Fibroblast of peridontal ligament (primary cell): ENCODE measurements at regions not wholly inside any gene's neighbourhood (a gene's known extent, or its start where the extent isn't known, plus 50 kb on each side); places are given as distances from the start of the nearest gene placed in this dataset.
"Not testable (repeated sequence)": the region's sequence is repeated elsewhere in the genome, so short reads cannot be mapped to it uniquely, and the experiment has no call there.

ENCODE experiments used
- DNase-seq: peaks from one replicate; pipeline ENCODE4 v3.0.0-alpha.2; 2010; ENCODE audit errors: extremely low read depth

GRCh38 chr17:54712798-54713197 lies 187.9 kb upstream of the TOM1L1 start:
- DNase-seq, result not testable (repeated sequence)

DNA sequence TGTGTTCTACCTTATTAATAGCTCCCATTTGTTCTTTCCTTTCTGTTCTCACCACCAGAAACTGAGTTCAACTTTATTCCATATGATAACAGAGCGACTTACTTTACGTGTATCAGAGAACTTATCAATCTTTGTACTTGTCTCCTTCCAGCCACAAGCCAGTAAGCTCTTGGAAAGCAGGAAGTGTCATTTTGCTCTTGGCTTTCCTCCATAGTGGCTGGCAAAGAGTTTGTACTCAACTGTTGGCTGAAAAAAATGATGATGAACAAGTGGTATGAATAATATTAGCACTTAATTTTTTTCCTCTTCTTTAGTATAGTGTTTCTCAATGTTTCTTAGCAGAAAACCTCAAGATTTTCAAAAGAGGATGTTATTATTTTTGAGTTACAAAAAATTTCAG lies 182.4 kb upstream of the TOM1L1 start:
- DNase-seq, result no peak

DNA sequence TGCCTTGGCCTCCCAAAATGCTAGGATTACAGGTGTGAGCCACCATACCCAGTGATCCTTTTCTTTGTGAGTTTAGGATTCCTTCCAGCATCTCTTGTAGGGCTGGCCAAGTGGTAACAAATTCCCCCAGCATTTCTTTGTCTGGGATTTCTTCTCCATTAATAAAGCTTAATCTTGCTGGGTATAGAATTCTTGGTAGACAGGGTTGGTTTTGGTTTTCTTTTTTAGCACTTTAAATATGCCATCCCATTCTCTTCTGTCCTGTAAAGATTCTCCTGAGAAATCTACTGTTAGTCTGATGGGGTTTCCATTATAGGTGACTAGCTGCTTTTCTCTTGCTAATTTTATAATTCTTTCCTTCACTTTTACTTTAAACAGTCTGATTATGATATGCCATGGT lies 173.0 kb upstream of the TOM1L1 start:
- DNase-seq, result no peak

GRCh38 chr17:54736573-54736972 lies 164.1 kb upstream of the TOM1L1 start:
- DNase-seq, result no peak

GRCh38 chr17:54738496-54738895 lies 162.2 kb upstream of the TOM1L1 start:
- DNase-seq, result no peak

GRCh38 chr17:54744750-54745149 lies 155.9 kb upstream of the TOM1L1 start:
- no peak for DNase-seq

DNA sequence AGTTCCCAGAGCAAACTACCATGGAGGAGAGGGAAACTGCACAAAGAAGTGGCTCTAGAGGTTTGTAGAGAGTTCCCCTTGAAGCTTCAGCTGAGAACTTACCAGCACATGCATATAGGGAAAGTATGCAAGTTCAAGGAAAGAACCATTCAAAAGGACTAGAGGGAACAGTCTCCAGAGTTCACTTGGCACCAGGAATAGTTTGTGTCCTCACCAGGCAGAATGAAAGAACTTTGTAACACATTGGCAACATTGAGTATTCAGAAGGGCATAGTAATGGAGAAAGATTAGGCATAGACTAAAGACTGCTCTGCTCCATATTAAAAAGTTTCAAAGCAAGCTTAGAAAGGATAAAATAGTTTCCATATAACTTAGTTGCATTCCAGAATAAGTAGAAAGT lies 155.4 kb upstream of the TOM1L1 start:
- no peak for DNase-seq

DNA sequence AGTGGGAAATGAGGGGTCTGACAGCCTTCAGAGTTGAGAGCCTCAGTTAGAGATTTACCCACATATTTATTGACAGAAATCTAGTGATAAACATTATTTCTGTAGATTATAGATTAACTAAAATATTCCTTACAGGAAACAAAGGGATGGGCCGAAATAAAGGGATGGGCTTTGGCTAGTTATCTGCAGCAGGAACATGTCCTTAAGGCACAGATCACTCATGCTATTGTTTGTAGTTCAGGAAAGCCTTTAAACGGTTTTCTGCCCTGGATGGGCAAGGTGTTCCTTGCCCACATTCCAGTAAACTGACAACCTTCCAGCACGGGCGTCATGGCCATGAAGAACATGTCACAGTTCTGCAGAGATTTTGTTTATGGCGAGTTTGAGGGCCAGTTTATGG lies 154.8 kb upstream of the TOM1L1 start:
- no peak for DNase-seq

DNA sequence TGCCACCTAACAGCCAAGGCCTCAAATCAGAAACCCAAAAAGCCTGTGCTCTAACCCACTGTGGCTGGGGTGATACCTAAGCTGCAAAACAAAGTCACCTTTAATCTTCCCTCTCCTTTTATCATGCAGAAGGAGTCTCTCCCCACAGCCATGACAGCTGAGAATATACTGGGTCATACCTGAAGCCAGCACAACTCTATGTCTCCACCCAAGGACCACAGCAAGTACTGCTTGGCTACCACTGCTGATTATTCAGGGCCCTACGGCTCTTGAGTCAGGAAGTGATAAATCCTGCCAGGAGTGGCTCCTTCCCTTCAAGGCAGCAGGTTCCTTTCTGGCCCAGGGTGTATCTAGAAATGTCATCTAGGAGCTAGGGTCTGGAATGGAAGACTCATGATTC lies 151.5 kb upstream of the TOM1L1 start:
- no peak for DNase-seq

DNA sequence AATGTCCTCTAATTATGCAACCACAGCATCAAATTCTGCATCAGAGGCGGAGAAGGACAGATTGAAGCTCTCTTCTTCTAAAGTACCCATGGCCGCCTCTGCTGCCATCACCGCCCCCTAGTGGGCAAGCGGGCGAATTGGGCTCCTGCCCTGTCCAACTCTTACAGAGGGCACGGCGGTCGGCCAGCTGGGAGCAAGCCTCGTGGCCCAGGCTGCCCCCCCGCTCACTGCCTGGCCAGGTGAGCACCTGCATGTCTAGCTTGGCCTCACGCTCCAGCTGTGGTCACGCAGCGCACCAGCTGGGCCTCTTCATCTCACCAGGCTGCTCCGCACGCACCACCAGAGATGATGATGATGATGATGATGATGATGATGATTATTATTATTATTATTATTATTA lies 146.1 kb upstream of the TOM1L1 start:
- DNase-seq, result no peak

DNA sequence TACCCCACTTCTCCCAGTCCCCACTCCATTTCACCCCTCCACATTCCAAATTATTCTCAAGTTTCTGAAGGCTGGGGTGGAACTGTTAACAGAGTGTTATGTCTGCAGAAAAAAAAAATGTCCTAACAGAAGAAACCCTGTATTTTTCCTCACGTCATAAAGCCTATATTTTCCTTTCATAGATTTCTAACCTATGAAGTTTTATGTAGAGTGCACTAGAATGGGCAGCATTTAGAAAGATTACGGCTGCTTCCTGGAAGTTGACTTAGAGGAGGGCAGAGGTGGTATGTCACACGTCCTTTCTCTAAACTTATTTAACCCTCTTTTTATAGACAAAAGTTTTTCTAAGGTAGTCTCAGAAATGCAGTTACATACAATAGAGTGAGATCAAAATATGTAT lies 139.8 kb upstream of the TOM1L1 start:
- no peak for DNase-seq

GRCh38 chr17:54770836-54771235 lies 129.8 kb upstream of the TOM1L1 start:
- DNase-seq, result no peak

DNA sequence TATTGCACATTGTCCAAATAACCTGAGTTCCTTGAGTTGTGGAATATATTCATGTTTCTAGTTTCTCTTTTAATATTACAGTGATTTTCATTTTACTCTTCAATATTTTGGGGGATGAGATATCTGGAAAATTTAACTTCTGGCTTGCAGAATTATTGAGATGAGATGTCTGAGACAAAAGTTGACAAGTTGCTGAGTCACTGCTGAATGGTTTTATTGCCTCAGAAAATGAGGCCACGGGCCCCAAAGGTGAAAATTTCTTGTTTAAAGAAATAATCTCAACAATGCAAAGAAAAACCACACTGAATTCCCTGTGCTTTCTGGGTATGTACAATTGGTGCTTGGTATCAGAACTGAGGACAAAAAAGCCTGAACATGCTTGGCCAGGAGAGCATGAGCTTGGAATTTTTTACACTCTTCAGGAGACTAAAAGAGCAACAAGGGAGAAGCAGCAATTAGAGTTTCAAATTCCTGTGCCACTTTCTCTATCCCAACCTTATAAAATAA lies 129.2 kb upstream of the TOM1L1 start:
- no peak for DNase-seq

DNA sequence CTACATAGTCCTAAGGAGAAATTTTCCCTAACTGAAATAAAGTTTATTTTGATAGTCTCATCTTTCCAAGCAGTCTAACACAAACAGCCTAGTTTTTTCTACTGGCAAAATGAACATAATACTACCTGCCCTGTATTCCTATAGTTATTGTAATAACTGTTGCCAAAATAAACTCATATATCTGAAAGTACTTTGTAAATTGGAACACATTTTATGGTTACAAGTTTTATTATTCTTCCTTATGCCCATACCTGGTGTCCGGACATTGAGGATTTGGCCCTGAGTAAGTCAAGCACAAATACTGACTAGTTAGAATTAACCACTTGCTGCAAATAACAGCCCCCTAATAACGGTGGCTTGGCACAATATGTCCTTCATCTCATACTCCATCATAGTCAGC lies 120.4 kb upstream of the TOM1L1 start:
- no peak for DNase-seq

DNA sequence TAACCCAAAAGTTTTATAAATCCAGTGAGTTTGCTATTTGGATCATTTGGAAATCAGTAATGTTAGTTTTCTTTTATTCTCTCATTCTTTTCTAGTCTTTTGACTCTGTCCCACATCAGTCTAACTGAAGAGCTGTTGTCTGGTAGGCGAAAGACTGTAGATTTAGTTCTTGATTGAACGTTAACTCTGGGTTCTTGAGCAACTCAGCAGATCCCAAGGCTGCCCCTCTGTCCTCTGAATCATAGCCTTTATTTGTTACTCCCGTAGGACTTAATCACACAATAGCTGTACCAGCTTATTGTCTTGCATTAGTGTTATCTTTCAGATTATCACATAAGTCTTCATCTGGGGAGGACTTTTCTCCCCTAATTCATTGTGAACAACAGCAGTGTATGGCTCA lies 119.3 kb upstream of the TOM1L1 start:
- no peak for DNase-seq

GRCh38 chr17:54784305-54784704 lies 116.3 kb upstream of the TOM1L1 start:
- DNase-seq, result no peak

DNA sequence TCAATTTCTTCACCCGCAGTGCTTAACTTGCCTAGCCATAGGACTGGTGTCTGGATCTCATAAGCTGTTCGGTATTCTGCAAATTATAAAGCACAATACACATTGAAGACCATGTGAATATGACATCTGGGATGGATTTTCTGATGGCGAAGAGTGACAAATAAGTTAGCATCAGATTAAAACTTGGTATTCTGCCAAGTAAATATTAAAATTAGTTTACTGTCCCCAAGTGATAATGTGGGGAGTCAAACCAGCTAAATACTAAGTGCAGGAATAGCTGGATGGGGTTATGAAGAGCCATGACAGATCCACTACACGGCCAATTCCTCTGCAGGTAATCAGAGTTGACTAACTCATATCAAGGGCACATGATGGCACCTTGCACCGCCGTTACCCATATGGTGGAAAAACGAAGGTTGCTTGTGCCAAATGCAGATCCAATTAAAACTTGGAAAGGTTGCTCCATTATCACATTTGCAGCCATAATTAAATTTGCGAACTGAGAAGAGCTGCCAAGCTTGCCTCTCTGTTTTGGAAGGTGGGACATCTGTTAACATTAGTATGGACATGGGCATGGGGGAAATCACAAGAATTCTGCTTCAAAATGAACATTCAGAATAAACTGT lies 114.9 kb upstream of the TOM1L1 start:
- DNase-seq, result no peak

DNA sequence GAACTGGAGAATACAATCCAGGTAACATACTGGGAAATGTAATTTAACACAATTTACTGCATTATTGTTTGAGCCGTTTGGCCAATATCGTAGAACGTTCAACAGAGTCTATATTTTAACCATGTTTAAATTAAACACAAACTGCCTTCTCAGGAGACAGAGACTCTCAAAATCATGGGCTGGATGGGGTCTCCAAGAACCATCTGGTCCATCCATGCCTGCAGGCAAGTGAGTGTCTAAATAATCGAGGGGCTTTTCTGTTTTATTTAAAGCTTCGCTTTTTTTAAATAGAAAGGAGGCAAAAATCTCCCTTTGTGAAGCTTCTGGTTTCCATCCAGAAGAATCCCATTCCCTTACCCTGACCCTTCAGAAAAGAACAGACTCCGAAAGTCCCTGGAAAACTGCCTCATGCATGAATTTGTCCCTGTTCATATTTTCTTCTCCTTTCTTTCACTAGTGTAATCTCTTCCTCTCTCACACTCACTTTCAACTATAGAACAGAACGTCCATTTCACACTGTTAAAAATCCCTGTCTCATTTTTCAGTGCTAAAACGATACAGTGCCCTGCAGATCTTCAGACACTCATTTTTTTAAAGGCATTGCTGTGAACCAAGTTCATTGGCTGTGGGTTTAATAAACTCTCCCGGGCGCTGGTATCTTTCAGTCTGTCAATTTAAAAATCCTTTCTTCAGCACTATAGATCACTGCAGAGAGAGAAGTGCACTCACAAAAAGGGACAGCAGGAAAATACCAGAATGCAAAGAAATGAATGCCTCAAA lies 111.4 kb upstream of the TOM1L1 start:
- DNase-seq, result no peak

- DNase-seq, result no peak
Measured at GRCh38 chr17:54793271-54793670, 107.4 kb upstream of the TOM1L1 start.

DNA sequence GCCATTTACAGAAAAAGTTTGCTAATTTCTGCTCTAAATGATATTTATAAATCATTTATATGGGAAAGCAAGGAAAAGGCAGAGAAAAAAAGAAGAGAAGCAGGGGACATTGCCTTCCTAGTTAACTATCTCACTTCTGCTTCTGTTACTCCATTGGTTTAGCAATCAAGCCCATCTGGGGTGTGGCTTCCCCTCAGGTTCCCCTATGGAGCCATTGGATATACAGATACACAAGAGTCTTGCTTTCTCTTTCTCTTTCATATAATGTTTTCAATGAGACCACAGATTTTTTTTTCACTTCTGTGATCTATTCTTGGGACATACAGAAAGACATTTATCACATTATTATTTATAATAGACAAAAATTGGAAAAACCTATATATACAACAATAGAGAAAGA lies 105.6 kb upstream of the TOM1L1 start:
- no peak for DNase-seq

GRCh38 chr17:54807331-54807730 lies 93.3 kb upstream of the TOM1L1 start:
- no peak for DNase-seq

DNA sequence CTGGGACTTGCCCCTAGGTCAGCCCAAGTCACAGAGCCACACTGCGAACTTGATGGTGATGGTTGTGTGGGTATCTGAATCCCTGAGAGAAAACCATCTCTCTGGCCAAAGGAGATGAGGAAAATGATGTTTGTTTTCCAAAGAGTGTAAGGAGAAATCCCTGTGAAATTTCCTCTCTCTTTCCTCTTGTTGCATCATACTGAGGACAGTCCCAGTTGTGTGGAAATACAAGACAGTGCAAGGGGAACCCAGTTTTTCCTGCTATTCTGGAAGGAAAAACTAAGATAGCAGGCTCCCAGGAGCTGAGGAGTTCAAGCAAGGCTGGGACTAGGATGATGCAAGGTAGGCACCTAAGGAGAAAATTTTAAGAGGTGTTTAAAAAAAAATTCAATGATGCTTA lies 86.8 kb upstream of the TOM1L1 start:
- DNase-seq, result no peak

DNA sequence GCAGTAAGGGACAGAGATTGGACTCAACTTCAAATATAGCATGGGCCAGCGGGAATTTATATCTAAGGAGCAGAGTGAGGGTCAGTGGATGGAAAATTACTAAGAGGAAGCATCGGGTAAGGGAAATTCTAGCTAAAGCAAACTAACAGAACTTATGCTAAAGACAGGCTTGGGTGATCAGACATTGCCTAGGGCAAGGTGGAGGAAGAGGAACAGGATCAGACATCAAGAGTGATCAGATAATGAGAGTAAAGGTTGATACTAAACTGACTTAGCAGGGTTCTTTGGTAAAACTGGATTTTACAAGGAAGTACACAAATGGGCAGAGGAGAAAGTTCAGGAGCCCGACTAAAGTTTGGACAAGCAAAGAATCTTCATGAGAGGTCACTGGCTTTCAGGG lies 86.3 kb upstream of the TOM1L1 start:
- DNase-seq, result no peak

DNA sequence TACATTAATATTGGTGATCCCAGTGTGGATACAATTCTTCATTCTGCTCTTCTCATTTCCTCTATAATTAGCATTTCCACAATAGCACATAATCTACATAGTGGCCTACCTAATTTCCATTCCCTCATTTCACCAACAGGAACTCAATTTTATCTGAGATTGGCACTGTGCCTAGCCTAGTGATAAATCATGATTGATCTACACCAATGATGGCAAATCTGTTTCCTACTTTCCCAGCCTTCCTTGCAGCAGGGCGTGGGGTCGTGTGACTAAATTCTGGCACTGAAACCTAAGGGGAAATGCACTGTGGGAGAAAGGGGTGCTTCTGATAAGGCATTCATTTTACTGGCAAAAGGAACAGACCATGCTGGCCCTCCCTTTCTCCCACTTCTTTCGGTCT lies 66.6 kb upstream of the TOM1L1 start:
- no peak for DNase-seq
